ENCODE measurements at regions not wholly inside any gene's neighbourhood (a gene's known extent, or its start where the extent isn't known, plus 50 kb on each side); places are given as distances from the start of the nearest gene placed in this dataset.

DNA sequence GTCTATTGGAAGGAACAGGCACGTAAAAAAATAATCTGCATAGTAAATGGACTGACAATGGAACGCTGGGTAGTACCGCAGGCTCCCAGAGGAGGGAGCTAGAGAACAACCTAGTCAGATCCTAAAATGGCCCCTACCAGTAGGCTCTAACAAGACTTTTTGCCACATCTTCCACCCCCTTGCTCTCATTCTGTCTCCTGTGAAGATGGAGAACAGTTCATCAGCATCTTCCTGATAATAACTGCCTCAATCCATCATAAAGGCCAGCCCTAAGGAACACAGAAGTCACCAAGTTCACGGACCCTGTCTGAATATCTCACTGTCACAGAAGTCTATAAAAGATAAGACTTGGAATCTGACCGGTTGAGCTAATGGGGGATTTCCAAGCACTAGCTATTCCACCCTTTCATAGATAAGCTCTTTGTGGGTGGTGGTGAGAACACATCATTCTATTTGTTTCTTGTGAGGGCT, 133.4 kb downstream of the SLC1A3 start:
- Histone ChIP-seq H3K36me3 (no peaks in the 10 kb centered on the region), H3K27me3 (peaks cover 0 to 18% (median 0%) of the 10 kb centered on the region in 4 donors), H3K9me3 (no peaks in the 10 kb centered on the region), H3K4me1 (peaks cover 8 to 22% (median 8%) of the 10 kb centered on the region in 3 donors), H3K4me3 (no peak overlapping the region), H3K27ac (no peak overlapping the region)
- WGBS, 2 donors, result 25 to 27% methylated on average over 5 of the region's 5 CpGs
- TF ChIP-seq, protein P1, sequence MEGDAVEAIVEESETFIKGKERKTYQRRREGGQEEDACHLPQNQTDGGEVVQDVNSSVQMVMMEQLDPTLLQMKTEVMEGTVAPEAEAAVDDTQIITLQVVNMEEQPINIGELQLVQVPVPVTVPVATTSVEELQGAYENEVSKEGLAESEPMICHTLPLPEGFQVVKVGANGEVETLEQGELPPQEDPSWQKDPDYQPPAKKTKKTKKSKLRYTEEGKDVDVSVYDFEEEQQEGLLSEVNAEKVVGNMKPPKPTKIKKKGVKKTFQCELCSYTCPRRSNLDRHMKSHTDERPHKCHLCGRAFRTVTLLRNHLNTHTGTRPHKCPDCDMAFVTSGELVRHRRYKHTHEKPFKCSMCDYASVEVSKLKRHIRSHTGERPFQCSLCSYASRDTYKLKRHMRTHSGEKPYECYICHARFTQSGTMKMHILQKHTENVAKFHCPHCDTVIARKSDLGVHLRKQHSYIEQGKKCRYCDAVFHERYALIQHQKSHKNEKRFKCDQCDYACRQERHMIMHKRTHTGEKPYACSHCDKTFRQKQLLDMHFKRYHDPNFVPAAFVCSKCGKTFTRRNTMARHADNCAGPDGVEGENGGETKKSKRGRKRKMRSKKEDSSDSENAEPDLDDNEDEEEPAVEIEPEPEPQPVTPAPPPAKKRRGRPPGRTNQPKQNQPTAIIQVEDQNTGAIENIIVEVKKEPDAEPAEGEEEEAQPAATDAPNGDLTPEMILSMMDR (IDR thresholded peaks at IDR 0.05), result peak; percentile 36 to 93 (median 84)
- TF ChIP-seq POLR2A (IDR thresholded peaks at IDR 0.05), result no peak
- intact Hi-C loops (cut with DNase I), result no loop called here
- no peak for DNase-seq

DNA sequence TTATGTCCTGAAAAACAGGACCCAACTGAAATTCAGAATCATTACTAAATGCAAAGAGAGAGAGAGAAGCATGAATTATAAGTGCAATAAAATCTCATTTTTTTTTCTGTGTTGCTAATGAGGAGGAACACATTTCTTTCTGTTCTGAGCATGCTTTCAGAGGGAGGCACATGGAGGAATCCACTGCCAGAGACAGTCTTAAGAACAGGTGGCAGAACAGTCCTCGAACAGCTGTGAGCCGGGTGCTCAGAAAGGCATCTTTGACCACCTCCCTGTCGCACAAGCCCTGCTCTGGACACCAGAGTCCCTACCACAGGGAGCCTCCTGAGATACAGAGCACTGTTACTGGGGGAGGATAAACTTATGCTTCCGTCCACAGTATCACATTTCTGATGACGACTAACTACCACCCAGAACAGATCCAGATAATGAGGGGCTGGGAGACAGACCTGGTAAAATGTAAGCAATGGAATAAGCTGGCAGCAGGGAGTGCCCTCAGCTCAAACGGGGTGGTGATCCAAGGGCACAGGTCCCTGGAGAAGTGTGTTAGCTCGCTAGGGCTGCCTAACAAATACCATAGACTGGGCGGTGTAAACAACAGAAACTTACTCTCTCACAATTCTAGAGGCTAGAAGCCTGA, 134.0 kb downstream of the SLC1A3 start:
- no peak for DNase-seq
- H3K4me3 ChIP-seq, result no peak overlapping the region
- peaks cover 0 to 19% (median 0%) of the 10 kb centered on the region in 4 donors for H3K27me3 ChIP-seq
- TF ChIP-seq POLR2A (IDR thresholded peaks at IDR 0.05), result no peak
- TF ChIP-seq, protein P1 (IDR thresholded peaks at IDR 0.05), result no peak
- H3K9me3 ChIP-seq, result no peaks in the 10 kb centered on the region
- H3K4me1 ChIP-seq, result peaks cover 9 to 28% (median 10%) of the 10 kb centered on the region in 3 donors
- H3K36me3 ChIP-seq, result no peaks in the 10 kb centered on the region
- H3K27ac ChIP-seq, result no peak overlapping the region
- intact Hi-C loops (cut with DNase I), result no loop called here
- 73 to 75% methylated on average over 8 of the region's 8 CpGs for WGBS, 2 donors

DNA sequence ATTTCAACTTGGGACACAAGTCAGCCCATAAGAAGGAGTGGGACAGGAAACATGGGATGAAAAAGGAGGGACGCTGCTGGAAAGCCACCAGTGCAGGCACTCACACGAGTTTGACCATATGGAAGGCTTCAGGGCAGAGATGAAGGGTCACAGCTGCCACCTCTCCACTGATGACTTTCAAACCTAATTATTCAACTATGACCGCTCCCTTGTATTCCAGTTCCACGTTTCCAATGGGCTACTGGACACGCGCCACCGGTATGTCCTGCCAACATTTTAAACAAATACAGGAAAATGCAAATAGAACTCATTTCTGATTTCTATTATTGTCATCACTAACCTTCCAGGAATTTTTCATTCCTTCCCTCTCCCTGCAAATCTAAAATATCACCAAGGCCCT, 134.7 kb downstream of the SLC1A3 start:
- DNase-seq, result no peak
- TF ChIP-seq POLR2A (IDR thresholded peaks at IDR 0.05), result no peak
- TF ChIP-seq, protein P1 (IDR thresholded peaks at IDR 0.05), result no peak
- intact Hi-C loops (cut with DNase I), result no loop called here
- Histone ChIP-seq H3K4me1 (peaks cover 13 to 36% (median 15%) of the 10 kb centered on the region in 3 donors), H3K27me3 (peaks cover 0 to 14% (median 0%) of the 10 kb centered on the region in 4 donors), H3K36me3 (no peaks in the 10 kb centered on the region), H3K27ac (no peak overlapping the region), H3K4me3 (no peak overlapping the region), H3K9me3 (no peaks in the 10 kb centered on the region)
- 68 to 70% methylated on average over 7 of the region's 7 CpGs for WGBS, 2 donors

DNA sequence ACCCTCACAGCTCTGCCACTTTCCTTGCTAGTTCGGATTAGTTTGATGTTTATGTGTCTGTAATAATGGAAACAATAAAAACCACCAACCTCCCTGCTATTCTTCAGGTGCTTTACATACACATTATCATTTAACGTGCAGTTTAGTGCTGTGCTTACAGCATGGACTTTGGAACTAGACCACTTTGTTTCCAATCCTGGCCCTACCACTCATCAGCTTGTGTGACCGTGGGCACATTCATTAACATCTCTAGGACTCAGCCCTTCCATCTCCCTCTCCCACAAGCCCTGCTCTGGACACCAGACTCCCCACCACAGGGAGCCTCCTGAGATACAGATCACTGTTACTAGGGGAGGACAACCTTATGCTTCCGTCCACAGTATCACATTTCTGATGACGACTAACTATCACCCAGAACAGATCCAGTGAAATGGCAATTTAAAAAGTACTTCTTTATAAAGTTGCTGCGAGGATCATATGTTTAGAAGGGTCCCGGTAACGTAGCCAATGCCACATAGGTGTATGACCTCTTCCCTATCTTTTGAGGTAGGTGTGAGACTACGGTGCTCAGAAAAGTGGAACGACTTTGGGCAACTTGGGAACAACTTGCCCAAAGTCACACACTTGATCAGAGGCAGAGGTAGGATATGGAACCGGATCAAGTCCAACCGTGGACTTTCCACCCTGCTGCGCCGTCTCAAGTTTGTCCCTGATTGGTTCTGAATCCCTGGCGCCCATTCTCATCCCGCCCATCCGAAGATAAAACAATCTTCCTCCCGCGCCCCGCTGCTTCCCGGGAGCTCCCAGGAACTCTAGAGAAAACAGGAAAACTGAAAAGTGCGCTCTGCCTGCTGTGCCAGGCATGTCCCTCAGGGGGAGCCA, 132.4 kb upstream of the NIPBL start:
- H3K4me3 ChIP-seq, result peak overlapping the region; percentile 54 to 74 (median 64)
- H3K4me1 ChIP-seq, result peaks cover 13 to 40% (median 15%) of the 10 kb centered on the region in 3 donors
- intact Hi-C loops (cut with DNase I), result no loop called here
- H3K9me3 ChIP-seq, result no peaks in the 10 kb centered on the region
- 11 to 13% methylated on average over 15 to 22 of the region's 22 CpGs for WGBS, 2 donors
- no peak for DNase-seq
- H3K27me3 ChIP-seq, result peaks cover 0 to 3% (median 0%) of the 10 kb centered on the region in 4 donors
- H3K36me3 ChIP-seq, result no peaks in the 10 kb centered on the region
- peak overlapping the region; percentile 84 to 95 (median 89) for H3K27ac ChIP-seq
- TF ChIP-seq, protein P1 (IDR thresholded peaks at IDR 0.05), result peak; percentile 23 to 75 (median 56)
- TF ChIP-seq POLR2A (IDR thresholded peaks at IDR 0.05), result no peak

Measured in esophagus squamous epithelium (tissue), 5 donors.